Stimulated activated CD4-positive, alpha-beta T cell treated with anti-CD3 and anti-CD28 coated beads, TNF-alpha, amount 100 ng/mL, for 1 hour (primary cell): ENCODE measurements at regions not wholly inside any gene's neighbourhood (a gene's known extent, or its start where the extent isn't known, plus 50 kb on each side); places are given as distances from the start of the nearest gene placed in this dataset.

ENCODE experiments used
- DNase-seq, 3 donors: peaks; one replicate each; pipeline ENCODE4 v3.0.0-alpha.2; 2020; ENCODE audit warnings: low read depth in 3 of 3, low spot score in 1 of 3

GRCh38 chr5:135219868-135220267 lies 179.2 kb downstream of the MACROH2A1 start:
- no peak for DNase-seq

- no peak for DNase-seq
Measured at GRCh38 chr5:135218790-135219568, 180.1 kb downstream of the MACROH2A1 start.

- no peak for DNase-seq
Measured at GRCh38 chr5:135218486-135218755, 180.6 kb downstream of the MACROH2A1 start.

- DNase-seq = no peak
Measured at GRCh38 chr5:135217669-135218485, 181.2 kb downstream of the MACROH2A1 start.

GRCh38 chr5:135216471-135217343 lies 182.3 kb downstream of the MACROH2A1 start:
- no peak for DNase-seq

GRCh38 chr5:135215617-135216470 lies 181.8 kb upstream of the PITX1 start:
- DNase-seq = no peak

- DNase-seq = no peak
Measured at GRCh38 chr5:135214897-135215616, 181.0 kb upstream of the PITX1 start.

- no peak for DNase-seq
Measured at GRCh38 chr5:135213466-135214239, 179.6 kb upstream of the PITX1 start.

- DNase-seq = no peak
Measured at GRCh38 chr5:135213027-135213386, 179.0 kb upstream of the PITX1 start.

GRCh38 chr5:135212361-135213026 lies 178.5 kb upstream of the PITX1 start:
- DNase-seq = no peak

- DNase-seq = no peak
Measured at GRCh38 chr5:135211791-135212190, 177.8 kb upstream of the PITX1 start.

GRCh38 chr5:135211083-135211790 lies 177.2 kb upstream of the PITX1 start:
- no peak for DNase-seq

- DNase-seq = no peak
Measured at GRCh38 chr5:135210286-135211055, 176.4 kb upstream of the PITX1 start.

GRCh38 chr5:135208903-135209721 lies 175.1 kb upstream of the PITX1 start:
- DNase-seq = no peak

GRCh38 chr5:135208555-135208902 lies 174.5 kb upstream of the PITX1 start:
- DNase-seq = no peak

- no peak for DNase-seq
Measured at GRCh38 chr5:135207866-135208265, 173.8 kb upstream of the PITX1 start.

- DNase-seq = no peak
Measured at GRCh38 chr5:135206862-135207261, 172.8 kb upstream of the PITX1 start.
